ENCODE measurements at regions not wholly inside any gene's neighbourhood (a gene's known extent, or its start where the extent isn't known, plus 50 kb on each side); places are given as distances from the start of the nearest gene placed in this dataset.

DNA sequence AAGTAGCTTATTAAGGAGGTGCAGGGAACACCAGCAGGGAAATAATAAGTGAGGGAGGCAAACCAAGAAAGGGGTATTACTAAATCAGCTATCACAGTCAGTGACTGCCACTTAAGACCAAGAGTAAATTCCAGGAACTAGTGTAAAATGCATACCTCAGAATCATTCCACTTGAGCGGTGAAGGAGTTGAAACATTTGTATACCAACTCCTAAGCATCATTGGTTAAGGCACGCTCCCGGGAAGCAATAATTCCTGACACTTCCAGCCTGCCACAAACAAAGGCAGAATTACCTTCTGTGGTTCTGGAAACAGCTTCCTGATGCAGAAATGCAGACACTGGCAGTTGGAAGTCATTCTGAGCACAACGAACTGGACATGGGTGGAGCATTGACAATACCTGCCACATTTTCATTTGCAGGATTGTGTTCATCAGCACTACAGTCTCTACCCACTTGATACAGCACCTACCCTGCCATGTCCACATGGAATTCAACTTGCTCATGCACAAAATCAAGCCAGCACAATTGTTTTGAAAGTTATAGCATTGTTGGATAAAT is 82.1 kb downstream of the PPP1R2C start:
- DNase-seq (no peak), FAIRE-seq (no peak), ATAC-seq (no peak)
- Histone ChIP-seq H3K27me3 (peaks cover 0 to 4% (median 0%) of the 10 kb centered on the region in 4 donors), H3K27ac (no peak overlapping the region), H3K4me3 (no peak overlapping the region), H3K9me3 (no peaks in the 10 kb centered on the region), H3K36me3 (no peaks in the 10 kb centered on the region), H3K4me1 (peaks cover 0 to 4% (median 0%) of the 10 kb centered on the region in 3 donors)
- WGBS, 2 donors: 69 to 87% methylated on average over 4 of the region's 4 CpGs
- TF ChIP-seq, protein P1, sequence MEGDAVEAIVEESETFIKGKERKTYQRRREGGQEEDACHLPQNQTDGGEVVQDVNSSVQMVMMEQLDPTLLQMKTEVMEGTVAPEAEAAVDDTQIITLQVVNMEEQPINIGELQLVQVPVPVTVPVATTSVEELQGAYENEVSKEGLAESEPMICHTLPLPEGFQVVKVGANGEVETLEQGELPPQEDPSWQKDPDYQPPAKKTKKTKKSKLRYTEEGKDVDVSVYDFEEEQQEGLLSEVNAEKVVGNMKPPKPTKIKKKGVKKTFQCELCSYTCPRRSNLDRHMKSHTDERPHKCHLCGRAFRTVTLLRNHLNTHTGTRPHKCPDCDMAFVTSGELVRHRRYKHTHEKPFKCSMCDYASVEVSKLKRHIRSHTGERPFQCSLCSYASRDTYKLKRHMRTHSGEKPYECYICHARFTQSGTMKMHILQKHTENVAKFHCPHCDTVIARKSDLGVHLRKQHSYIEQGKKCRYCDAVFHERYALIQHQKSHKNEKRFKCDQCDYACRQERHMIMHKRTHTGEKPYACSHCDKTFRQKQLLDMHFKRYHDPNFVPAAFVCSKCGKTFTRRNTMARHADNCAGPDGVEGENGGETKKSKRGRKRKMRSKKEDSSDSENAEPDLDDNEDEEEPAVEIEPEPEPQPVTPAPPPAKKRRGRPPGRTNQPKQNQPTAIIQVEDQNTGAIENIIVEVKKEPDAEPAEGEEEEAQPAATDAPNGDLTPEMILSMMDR (IDR thresholded peaks at IDR 0.05): no peak
- intact Hi-C loops (cut with DNase I): no loop called here

DNA sequence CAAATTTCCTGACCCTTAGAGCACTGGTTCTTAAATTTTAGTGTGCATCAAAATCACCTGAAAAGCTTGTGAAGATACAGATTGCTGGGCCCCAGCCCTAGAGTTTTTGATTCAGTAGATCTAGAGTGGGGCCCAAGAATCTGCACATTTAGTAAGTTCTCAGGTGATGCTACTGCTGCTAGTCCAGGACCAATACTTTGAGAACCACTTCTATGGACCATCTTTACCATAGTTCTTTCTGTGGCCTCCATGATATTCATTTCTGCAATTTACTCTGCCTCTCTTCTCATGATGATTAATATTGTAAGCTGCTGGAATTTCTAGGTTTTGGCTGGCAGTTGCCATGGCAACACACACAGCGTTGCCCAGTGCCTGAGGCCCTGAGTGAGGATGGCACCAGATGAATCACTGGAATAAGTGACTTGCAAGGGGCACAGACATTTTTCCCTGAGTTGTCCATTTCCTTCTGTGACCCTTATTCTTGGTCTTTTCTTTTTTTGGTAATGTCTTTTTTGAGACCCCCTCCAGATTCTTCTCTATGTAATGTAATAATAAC is 83.6 kb downstream of the PPP1R2C start:
- no peaks in the 10 kb centered on the region for H3K36me3 ChIP-seq
- WGBS, 2 donors: 64 to 93% methylated on average over 1 of the region's 1 CpG
- FAIRE-seq (no peak), ATAC-seq (no peak), DNase-seq (no peak)
- H3K27me3 ChIP-seq: peaks cover 0 to 4% (median 0%) of the 10 kb centered on the region in 4 donors
- H3K4me3 ChIP-seq: no peak overlapping the region
- no peak overlapping the region for H3K27ac ChIP-seq
- intact Hi-C loops (cut with DNase I): no loop called here
- H3K4me1 ChIP-seq: peaks cover 0 to 4% (median 0%) of the 10 kb centered on the region in 3 donors
- H3K9me3 ChIP-seq: no peaks in the 10 kb centered on the region
- TF ChIP-seq, protein P1 (IDR thresholded peaks at IDR 0.05): no peak

DNA sequence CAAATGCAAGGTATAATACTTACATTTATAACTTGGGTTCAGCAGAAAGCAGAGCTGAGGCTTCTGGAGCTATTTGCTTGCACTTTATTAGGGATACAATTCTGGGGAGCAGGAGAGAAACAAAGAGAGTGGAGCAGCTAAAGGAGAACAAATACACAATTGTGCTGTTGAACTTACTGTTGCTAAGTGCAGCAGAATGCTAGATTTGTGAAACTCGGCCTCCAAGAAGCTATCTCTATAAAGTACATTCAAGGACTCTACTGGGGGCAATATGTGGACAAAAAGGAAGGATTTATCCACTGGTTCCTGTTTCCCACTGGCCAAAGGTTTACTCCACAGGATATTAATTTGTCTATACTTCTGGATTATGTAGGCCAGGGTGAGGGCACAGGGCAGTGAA is 86.8 kb downstream of the PPP1R2C start:
- no peak for ATAC-seq

DNA sequence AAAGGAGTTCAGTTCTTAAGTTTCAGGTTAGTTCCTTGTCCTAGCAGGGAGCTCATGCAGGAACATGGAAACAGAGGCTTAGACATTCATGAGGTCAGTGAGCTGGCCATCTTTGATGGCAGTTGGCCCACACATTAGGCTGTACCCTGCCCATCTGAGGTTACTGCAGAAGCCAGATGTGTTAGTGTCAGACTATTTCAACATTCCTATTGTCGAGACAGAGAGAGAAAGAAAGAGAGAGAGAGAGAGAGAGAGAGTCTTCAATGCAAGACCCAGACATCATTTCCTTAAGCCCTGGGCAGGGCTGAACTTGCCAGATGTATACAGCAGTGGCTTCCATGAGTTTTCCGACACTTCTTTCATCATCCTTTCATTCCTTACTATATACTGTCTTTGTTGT is 91.3 kb downstream of the PPP1R2C start:
- no peaks in the 10 kb centered on the region for H3K36me3 ChIP-seq
- no peak overlapping the region for H3K4me3 ChIP-seq
- H3K4me1 ChIP-seq: no peaks in the 10 kb centered on the region
- 63 to 88% methylated on average over 2 of the region's 2 CpGs for WGBS, 2 donors
- intact Hi-C loops (cut with DNase I): no loop called here
- TF ChIP-seq, protein P1 (IDR thresholded peaks at IDR 0.05): no peak
- ATAC-seq (no peak), FAIRE-seq (no peak), DNase-seq (no peak)
- H3K9me3 ChIP-seq: no peaks in the 10 kb centered on the region
- H3K27me3 ChIP-seq: peaks cover 0 to 3% (median 0%) of the 10 kb centered on the region in 4 donors
- H3K27ac ChIP-seq: no peak overlapping the region

More for the DNA sequence above, 86.8 kb downstream of the PPP1R2C start:
- Histone ChIP-seq H3K9me3 (no peaks in the 10 kb centered on the region), H3K27me3 (peaks cover 0 to 4% (median 0%) of the 10 kb centered on the region in 4 donors), H3K27ac (no peak overlapping the region), H3K4me1 (no peaks in the 10 kb centered on the region), H3K4me3 (no peak overlapping the region), H3K36me3 (no peaks in the 10 kb centered on the region)
- 42 to 54% methylated on average over 1 of the region's 1 CpG for WGBS, 2 donors
- DNase-seq (no peak), FAIRE-seq (no peak)
- intact Hi-C loops (cut with DNase I): no loop called here
- TF ChIP-seq, protein P1 (IDR thresholded peaks at IDR 0.05): no peak

DNA sequence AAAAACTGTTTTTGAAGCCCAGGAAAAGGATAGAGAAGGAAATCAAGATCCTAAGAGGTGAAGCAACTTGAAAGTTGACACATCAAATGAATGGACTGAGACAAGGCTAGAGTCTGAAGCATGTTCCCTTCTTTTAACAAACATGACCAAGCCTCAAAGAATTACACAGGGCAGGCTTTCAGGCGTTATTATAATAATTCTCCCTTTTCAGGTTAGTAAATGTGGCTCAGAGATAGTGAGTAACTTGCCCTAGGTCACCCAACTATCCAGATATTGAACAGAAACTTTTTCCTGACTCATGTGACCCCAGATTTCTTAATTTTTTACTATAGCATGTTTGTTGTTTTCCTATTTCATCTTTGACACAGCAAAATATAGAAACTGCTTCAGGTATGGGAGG is 91.7 kb downstream of the PPP1R2C start:
- DNase-seq (no peak), FAIRE-seq (no peak), ATAC-seq (no peak)
- no peak overlapping the region for H3K27ac ChIP-seq
- no peaks in the 10 kb centered on the region for H3K4me1 ChIP-seq
- H3K36me3 ChIP-seq: no peaks in the 10 kb centered on the region
- H3K4me3 ChIP-seq: no peak overlapping the region
- TF ChIP-seq, protein P1 (IDR thresholded peaks at IDR 0.05): no peak
- intact Hi-C loops (cut with DNase I): no loop called here
- H3K27me3 ChIP-seq: no peaks in the 10 kb centered on the region
- 38 to 65% methylated on average over 1 of the region's 1 CpG for WGBS, 2 donors
- H3K9me3 ChIP-seq: no peaks in the 10 kb centered on the region

Measured in pancreas (tissue), 10 donors.